ENCODE measurements at regions not wholly inside any gene's neighbourhood (a gene's known extent, or its start where the extent isn't known, plus 50 kb on each side); places are given as distances from the start of the nearest gene placed in this dataset.
A peak's percentile ranks its signal among the peaks of the same experiment; 100 is the strongest.
"Not testable (repeated sequence)": the region's sequence is repeated elsewhere in the genome, so short reads cannot be mapped to it uniquely, and the experiment has no call there.

DNA sequence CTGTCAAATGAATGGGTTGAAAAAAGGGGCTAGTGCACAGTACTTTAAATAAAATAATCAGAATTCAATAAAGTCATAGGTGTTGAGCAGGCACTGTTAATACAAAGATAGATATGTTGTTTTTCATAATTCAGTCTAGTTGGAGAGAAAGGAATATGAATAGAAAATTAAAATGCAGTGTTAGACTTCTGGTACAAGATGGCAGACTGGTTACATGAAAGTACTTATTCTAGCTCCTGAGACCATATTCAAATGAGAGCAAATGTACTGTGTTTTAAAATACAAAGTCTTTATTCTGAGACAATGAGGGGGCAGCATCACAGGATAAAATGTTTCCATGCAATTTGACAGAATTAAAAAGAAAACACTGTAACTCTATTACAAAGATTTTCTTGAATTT, 542.1 kb downstream of the COL11A1 start:
- in situ Hi-C loops (cut with HindIII; ENCODE audit: low pct_unique_long_range_greater_than_20kb, low sequenced_read_pairs), result no loop called here
- DNase-seq (ENCODE audit: low read depth in 1 of 2, low spot score in 1 of 2), result peak in 1 of 2 experiments; percentile 4

GRCh38 chr1:102562380-102562779, 545.9 kb downstream of the COL11A1 start:
- in situ Hi-C loops (cut with HindIII; ENCODE audit: low pct_unique_long_range_greater_than_20kb, low sequenced_read_pairs), result no loop called here
- DNase-seq (ENCODE audit: low read depth in 1 of 2, low spot score in 1 of 2), result no peak
- TF ChIP-seq JUND (IDR thresholded peaks at IDR 0.05; ENCODE audit: low read depth), result no peak

More for the DNA sequence above, 542.1 kb downstream of the COL11A1 start:
- no peak for TF ChIP-seq JUND (IDR thresholded peaks at IDR 0.05; ENCODE audit: low read depth)

DNA sequence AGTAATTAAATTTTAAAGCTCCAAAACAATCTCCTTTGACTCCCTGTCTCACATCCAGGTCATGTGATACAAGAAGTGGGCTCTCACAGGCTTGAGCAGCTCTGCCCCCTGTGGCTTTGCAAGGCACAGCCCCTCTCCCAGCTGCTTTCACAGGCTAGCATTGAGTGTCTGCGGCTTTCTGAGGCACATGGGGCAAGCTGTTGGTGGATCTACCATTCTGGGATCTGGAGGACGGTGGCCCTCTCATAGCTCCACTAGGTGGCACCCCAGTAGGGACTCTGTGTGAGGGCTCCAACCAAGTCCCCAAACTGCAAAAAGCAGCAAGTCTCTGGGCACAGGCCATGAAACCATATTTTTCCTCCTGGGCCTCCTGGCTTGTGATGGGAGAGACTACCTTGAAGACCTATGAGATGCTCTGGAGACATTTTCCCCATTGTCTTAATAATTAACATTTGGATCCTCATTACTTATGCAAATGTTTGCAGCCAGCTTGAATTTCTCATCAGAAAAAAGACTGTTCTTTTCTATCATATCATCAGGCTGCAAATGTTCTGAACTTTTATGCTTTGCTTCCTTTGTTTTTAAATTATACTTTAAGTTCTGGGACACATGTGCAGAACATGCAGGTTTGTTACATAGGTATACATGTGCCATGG, 554.1 kb upstream of the OLFM3 start:
- in situ Hi-C loops (cut with HindIII; ENCODE audit: low pct_unique_long_range_greater_than_20kb, low sequenced_read_pairs), result no loop called here
- peak in 1 of 2 experiments; percentile 68 for DNase-seq (ENCODE audit: low read depth in 1 of 2, low spot score in 1 of 2)
- TF ChIP-seq JUND (IDR thresholded peaks at IDR 0.05; ENCODE audit: low read depth), result no peak

DNA sequence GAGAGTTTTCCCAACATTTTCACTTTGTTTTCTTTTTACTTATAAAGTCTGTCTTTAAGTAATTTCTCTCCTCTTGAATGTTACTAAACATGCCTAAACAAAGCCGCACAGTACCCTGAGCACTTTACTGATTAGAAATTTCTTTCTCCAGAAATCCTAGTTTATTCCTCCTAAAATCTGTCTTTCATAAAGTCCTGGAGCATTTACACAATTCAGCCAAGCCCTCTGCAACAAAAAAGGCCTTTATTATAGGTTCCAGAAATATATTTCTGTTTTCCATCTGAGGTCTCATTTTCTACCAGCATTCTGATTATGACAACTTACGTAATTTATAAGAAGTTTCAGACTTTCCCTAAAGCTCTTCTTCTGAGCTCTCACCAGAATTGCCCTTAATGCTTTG, 549.5 kb upstream of the OLFM3 start:
- no peak for DNase-seq (ENCODE audit: low read depth in 1 of 2, low spot score in 1 of 2)
- TF ChIP-seq JUND (IDR thresholded peaks at IDR 0.05; ENCODE audit: low read depth), result no peak
- in situ Hi-C loops (cut with HindIII; ENCODE audit: low pct_unique_long_range_greater_than_20kb, low sequenced_read_pairs), result no loop called here

DNA sequence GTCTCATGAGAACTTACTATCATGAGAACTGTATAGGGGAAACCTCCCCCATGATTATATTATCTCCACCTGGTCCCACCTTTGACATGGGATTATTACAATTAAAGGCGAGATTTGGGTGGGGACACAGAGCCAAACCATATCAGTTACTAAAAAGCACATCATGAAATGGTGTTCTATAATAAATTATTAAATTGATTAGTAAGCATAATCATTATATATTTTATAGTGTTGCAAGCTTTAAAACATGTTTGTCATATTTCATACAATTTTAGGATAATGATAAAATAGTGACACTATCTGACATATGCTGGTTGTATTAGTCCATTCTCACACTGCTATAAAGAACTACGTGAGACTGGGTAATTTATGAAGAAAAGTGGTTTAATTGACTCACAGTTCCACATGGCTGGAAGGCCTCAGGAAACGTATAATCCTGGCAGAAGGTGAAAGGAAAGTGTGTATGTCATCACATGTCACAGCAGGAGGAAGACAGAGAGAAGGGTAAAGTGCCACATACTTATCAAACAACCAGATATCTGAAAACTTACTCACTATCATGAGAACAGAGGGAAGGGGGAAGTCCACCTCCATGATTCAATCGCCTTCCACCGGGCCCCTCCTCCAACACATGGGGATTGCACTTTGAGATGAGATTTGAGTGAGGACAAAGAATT, 539.2 kb upstream of the OLFM3 start:
- in situ Hi-C loops (cut with HindIII; ENCODE audit: low pct_unique_long_range_greater_than_20kb, low sequenced_read_pairs), result no loop called here
- DNase-seq (ENCODE audit: low read depth in 1 of 2, low spot score in 1 of 2), result no peak
- TF ChIP-seq JUND (IDR thresholded peaks at IDR 0.05; ENCODE audit: low read depth), result no peak

DNA sequence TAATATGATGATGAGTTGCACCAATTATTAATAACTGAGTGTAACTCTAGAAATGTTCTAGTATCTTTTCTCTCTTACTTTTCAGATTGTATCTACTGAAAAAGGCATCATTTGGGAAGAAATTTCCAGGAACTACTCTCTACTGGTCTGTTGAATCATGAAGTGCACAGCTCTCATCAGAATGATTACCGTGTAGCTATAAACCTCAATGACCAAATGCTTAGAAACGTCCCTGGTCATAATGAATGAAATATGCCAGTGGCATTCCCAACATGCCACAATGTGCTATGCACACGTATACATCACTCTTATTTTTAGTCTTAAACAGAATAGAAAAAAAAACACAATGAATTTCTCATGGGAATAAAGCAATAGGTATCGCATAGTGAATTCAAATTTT, 534.3 kb upstream of the OLFM3 start:
- in situ Hi-C loops (cut with HindIII; ENCODE audit: low pct_unique_long_range_greater_than_20kb, low sequenced_read_pairs), result no loop called here
- no peak for DNase-seq (ENCODE audit: low read depth in 1 of 2, low spot score in 1 of 2)

GRCh38 chr1:102529446-102529845, 532.7 kb upstream of the OLFM3 start:
- TF ChIP-seq JUND (IDR thresholded peaks at IDR 0.05; ENCODE audit: low read depth), result no peak
- no peak for DNase-seq (ENCODE audit: low read depth in 1 of 2, low spot score in 1 of 2)
- in situ Hi-C loops (cut with HindIII; ENCODE audit: low pct_unique_long_range_greater_than_20kb, low sequenced_read_pairs), result no loop called here

More for the DNA sequence above, 534.3 kb upstream of the OLFM3 start:
- TF ChIP-seq JUND (IDR thresholded peaks at IDR 0.05; ENCODE audit: low read depth), result no peak

GRCh38 chr1:102500758-102501157, 504.0 kb upstream of the OLFM3 start:
- no peak for DNase-seq (ENCODE audit: low read depth in 1 of 2, low spot score in 1 of 2)
- no peak for TF ChIP-seq JUND (IDR thresholded peaks at IDR 0.05; ENCODE audit: low read depth)
- in situ Hi-C loops (cut with HindIII; ENCODE audit: low pct_unique_long_range_greater_than_20kb, low sequenced_read_pairs), result no loop called here

DNA sequence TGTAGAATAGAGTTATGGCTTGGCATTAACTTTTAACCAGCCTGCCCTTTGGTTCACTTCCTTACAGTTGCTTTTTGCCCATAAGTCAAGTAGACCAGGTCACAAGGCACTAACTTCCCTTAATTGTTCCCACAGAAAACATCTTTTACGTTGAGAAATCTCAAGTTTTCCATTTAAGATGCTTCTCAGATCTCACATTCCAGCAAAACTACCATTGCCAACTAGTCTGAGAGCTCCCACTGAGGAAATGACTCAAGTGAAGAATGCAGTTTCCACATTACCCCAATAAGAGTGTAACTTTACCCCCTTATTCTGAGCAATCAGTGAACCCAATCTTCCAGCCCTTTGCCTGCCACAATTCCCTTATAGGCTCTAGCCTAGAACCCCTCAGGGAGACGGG, 502.2 kb upstream of the OLFM3 start:
- no peak for TF ChIP-seq JUND (IDR thresholded peaks at IDR 0.05; ENCODE audit: low read depth)
- in situ Hi-C loops (cut with HindIII; ENCODE audit: low pct_unique_long_range_greater_than_20kb, low sequenced_read_pairs), result no loop called here
- DNase-seq (ENCODE audit: low read depth in 1 of 2, low spot score in 1 of 2), result no peak

GRCh38 chr1:102497810-102498209, 501.1 kb upstream of the OLFM3 start:
- in situ Hi-C loops (cut with HindIII; ENCODE audit: low pct_unique_long_range_greater_than_20kb, low sequenced_read_pairs), result not testable (repeated sequence)
- peak in 1 of 2 experiments; percentile 46 for DNase-seq (ENCODE audit: low read depth in 1 of 2, low spot score in 1 of 2)

- in situ Hi-C loops (cut with HindIII; ENCODE audit: low pct_unique_long_range_greater_than_20kb, low sequenced_read_pairs), result no loop called here
- no peak for DNase-seq (ENCODE audit: low read depth in 1 of 2, low spot score in 1 of 2)
- no peak for TF ChIP-seq JUND (IDR thresholded peaks at IDR 0.05; ENCODE audit: low read depth)
Observed at GRCh38 chr1:102472520-102472919, 475.8 kb upstream of the OLFM3 start.

DNA sequence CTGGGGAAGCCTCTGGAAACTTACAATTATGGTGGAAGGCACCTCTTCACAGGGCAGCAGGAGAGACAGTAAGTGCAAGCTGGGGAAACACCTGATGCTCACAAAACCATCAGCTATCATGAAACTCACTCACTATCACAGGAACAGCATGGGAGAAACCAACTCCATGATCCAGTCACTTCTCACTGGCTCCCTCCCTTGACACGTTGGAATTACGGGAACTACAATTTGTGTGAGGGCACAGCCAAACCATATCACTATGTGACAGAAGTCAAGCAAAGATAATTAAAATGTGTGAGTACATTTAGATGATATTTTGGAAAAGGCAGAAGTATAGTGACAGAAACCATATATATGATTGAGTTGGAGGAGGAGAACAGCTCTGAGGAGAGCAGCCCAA, 474.0 kb upstream of the OLFM3 start:
- DNase-seq (ENCODE audit: low read depth in 1 of 2, low spot score in 1 of 2), result no peak
- in situ Hi-C loops (cut with HindIII; ENCODE audit: low pct_unique_long_range_greater_than_20kb, low sequenced_read_pairs), result no loop called here
- no peak for TF ChIP-seq JUND (IDR thresholded peaks at IDR 0.05; ENCODE audit: low read depth)

DNA sequence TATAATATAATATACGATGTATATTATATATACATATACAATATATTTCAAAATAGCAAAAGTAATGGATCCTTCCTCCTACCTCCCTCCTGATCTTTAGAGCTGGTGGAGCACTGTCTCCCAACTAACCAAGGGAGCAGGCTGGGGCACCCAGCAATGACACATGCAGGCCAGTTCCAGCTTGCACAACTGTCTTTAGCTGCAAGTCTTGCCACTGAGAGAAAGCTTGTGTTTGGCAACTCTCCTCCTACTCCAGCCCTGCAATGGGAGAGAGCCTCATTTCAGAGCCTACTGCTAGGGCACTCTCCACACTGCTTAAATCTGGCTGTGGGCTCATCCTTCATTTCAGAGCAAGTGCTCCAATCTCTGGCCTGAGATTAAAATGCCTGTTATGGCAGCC, 469.8 kb upstream of the OLFM3 start:
- in situ Hi-C loops (cut with HindIII; ENCODE audit: low pct_unique_long_range_greater_than_20kb, low sequenced_read_pairs), result no loop called here
- TF ChIP-seq JUND (IDR thresholded peaks at IDR 0.05; ENCODE audit: low read depth), result no peak
- no peak for DNase-seq (ENCODE audit: low read depth in 1 of 2, low spot score in 1 of 2)

DNA sequence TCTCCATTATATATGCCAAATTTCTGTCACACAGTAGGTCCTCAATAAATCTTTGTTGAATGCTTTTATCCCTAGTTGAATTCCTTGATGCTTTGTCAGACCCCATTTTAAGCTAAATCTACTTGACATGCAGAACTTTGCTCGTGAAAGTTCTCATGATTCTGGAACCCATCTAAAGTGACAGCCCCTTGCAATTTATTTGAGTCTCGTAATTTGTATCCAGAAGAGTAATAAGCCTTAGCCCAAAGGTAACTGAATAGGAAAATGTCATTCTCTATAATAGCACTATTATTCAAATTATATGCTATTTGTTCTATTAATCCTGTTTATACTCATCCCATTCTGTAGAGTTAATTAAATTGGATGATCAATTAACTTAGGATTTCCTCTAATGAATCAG, 466.6 kb upstream of the OLFM3 start:
- in situ Hi-C loops (cut with HindIII; ENCODE audit: low pct_unique_long_range_greater_than_20kb, low sequenced_read_pairs), result no loop called here
- no peak for DNase-seq (ENCODE audit: low read depth in 1 of 2, low spot score in 1 of 2)
- TF ChIP-seq JUND (IDR thresholded peaks at IDR 0.05; ENCODE audit: low read depth), result no peak

GRCh38 chr1:102442317-102442716, 445.6 kb upstream of the OLFM3 start:
- DNase-seq (ENCODE audit: low read depth in 1 of 2, low spot score in 1 of 2); in situ Hi-C loops (cut with HindIII; ENCODE audit: low pct_unique_long_range_greater_than_20kb, low sequenced_read_pairs): not testable (repeated sequence)

Data from T47D (cell line).